H1 (cell line): ENCODE measurements at regions not wholly inside any gene's neighbourhood (a gene's known extent, or its start where the extent isn't known, plus 50 kb on each side); places are given as distances from the start of the nearest gene placed in this dataset.

Experiments
- CEBPB ChIP-seq: IDR thresholded peaks from 2 replicates; pipeline ENCODE4 v1.6.1; 2012; ENCODE audit warnings: low read depth, low read length
- HDAC6 ChIP-seq: IDR thresholded peaks from one replicate; pipeline ENCODE4 v1.7.1; 2012; ENCODE audit warnings: low read depth, mild to moderate bottlenecking, inconsistent platforms, low read length, moderate library complexity
- NANOG ChIP-seq: IDR thresholded peaks from 2 replicates; pipeline ENCODE4 v1.6.1; 2011; ENCODE audit warnings: low read length, low read depth, mild to moderate bottlenecking, inconsistent platforms; ENCODE audit not compliant: insufficient read depth, poor library complexity, severe bottlenecking
- RBBP5 ChIP-seq: IDR thresholded peaks from 2 replicates; pipeline ENCODE4 v1.7.1; 2012; ENCODE audit warnings: low read depth, mild to moderate bottlenecking, inconsistent platforms, low read length, moderate library complexity, borderline replicate concordance

- no peak for TF ChIP-seq CEBPB
- TF ChIP-seq RBBP5, result no peak
- TF ChIP-seq HDAC6, result no peak
- no peak for TF ChIP-seq NANOG
- TF ChIP-seq, all 59 proteins: peak for 0
Measured at GRCh38 chr11:128215238-128215882, 372.0 kb downstream of the ETS1 start (continued).
